GM19452 (cell line): ENCODE measurements at regions not wholly inside any gene's neighbourhood (a gene's known extent, or its start where the extent isn't known, plus 50 kb on each side); places are given as distances from the start of the nearest gene placed in this dataset.

Source experiments
- ATAC-seq: cut with Tn5 transposase; IDR thresholded peaks from one replicate; pipeline ENCODE4 v1.9.1; 2021; ENCODE audit not compliant: unreplicated experiment

DNA sequence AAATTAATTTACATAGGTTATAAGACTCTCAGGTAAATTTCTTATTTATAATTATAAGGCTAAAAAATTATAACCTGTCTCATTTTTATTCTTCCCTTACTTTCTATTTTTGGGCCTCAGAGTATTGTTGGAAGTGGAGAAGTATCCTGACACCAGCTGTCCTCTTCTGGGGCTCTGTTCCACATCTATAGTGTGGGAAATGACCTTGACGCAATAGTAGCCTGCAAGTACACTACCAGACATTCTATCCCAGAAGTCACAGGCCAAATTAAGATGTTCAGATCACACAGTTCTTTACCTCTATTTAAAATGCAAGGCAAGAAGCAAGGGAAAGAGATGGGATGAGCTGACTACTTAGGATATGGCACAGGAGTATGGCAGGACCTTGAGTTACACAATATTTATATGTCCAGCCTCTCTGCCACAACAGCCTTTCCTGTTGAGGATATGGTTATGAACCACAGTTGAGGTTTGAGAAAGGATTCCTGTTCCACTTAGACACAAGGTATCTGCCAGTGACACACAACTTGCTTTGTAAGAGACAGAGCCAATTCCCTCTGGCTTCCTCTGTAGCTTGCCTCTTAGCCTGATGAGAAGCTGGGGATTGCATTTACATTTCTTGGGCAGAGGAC is 158.0 kb upstream of the IL12A start:
- ATAC-seq, result no peak

DNA sequence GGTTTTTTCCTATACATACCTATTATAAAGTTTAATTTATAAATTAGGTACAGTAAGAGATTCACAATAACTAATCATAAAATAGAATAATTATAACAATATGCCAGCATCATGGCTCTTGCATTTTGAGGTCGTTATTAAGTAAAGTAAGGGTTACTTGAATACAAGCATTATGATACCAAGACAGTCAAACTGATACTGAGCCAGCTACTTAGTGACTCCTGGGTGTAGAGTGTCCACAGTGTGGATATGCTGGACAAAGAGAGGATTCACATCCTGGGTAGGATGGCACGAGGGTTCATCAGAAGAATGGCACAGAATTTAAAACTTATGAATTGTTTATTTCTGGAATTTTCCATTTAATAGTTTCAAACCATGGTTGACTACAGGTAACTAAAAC is 157.2 kb upstream of the IL12A start:
- ATAC-seq, result peak; percentile 41

DNA sequence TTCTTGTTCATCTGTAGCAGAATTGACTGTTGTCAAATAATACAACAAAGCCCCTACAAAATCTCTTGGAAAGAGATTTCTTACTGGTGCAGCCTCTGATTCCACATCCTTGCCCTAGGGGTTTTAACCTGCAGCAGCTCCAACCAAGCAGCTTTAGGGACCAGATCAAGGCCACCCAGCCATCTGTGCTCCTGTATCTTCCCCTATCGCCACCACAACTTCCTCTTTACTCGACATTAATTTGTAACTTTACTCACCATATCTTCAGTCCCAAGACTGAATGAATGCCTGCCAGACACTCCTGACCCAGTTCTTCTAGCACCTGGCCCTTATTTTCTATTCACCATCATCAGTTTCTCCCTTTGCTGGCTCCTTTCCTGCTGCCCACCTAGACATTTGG is 156.6 kb upstream of the IL12A start:
- ATAC-seq, result peak; percentile 96

DNA sequence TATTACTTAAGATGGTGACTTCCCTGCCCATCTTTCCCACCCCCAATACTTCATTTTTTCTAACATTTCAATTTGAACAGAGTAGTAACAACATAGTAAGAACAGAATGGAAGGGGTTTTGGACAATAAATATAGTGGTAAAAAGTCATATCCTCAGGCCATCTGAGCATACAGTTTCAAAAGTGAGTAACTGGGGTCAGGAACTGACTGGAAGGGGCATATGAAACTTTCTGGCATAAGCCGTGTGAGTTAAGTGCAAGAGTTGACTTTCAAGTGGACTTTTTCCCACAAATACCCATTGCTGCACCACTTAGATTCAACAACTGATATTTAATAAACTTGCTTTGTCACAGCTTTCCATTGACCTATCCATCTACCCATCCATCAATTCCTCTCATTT is 153.5 kb upstream of the IL12A start:
- no peak for ATAC-seq

DNA sequence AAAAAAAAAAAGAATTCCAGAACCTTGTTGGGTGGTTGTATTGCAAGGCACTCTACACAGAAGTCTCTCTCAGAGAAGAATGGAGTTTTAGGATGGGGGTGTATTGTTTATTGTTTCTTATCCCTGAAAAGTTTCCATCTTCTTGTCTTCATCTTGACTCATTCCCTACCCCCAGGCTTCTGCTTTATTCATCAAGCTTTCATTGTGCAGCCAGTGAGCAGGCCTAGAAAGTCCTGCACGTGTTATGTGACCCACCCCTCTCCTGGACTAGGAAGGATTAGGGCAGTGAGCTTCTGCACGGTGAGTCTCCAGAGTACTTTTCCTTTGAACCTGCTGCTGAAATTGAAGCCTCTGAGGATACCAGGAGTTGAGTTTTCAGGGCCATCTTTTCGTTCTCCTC is 150.9 kb upstream of the IL12A start:
- no peak for ATAC-seq

DNA sequence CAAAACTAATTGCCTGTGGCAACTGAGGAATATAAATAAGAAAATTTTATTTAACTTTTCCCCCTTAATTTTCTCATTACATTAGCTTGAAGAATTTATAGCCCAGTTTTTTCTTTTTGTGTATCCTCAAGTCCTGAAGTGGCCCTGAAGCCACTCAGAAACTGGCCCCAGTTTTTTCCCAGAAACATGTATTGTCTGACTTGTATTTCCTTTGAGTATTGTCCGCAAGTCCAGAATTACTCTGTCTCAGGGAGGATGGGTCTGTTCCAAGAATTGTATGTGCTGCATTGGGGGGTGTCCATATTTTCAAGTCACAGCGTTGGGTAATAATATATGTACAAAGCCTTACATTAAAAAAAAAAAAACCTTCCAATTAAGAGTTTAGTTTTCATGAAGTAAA is 149.7 kb upstream of the IL12A start:
- ATAC-seq, result no peak

DNA sequence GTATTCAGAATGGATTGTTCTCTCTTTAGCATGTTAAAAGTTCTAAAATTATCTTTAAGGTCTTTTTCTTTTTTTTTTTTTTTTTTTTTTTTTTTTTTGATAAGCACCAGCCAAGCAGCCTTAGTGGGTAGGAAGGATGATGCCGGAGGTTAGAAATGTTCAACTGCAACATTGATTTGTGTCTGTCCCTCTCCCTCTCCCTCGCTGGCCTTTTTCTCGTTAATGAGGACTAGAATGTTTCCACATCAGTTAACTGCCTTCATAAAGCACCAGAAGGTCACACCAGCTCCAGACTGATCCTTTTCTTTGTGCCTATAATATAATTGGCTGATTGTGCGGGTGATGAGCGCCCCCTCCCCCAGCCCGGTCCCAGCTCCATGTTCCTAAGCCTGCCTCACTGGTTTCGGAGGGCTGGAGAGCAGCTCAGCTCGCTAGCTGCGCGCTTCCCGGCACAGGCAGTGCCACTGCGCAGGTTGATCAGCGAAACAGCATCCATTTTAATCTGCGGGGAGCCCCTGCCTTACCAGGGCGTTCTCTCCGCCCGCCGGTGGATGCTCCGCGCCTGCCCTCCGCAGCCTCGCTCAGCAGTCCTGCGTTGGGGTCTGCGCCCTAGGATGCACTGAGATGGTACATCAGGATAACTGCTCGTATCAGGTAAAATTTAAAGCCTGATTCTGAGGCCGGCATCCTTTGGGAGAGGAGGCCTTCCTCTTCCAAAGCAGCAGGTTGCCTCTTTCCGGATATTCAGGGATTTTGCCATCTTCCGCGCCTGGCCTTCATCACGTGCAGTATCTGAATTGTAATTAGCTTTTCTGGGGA is 148.9 kb upstream of the IL12A start, which contains the start of gene SCHIP1:
Gene SCHIP1, plus strand, starts transcription at position 301 of the 819 bp plus-strand sequence.
- ATAC-seq, result peak; percentile 62

DNA sequence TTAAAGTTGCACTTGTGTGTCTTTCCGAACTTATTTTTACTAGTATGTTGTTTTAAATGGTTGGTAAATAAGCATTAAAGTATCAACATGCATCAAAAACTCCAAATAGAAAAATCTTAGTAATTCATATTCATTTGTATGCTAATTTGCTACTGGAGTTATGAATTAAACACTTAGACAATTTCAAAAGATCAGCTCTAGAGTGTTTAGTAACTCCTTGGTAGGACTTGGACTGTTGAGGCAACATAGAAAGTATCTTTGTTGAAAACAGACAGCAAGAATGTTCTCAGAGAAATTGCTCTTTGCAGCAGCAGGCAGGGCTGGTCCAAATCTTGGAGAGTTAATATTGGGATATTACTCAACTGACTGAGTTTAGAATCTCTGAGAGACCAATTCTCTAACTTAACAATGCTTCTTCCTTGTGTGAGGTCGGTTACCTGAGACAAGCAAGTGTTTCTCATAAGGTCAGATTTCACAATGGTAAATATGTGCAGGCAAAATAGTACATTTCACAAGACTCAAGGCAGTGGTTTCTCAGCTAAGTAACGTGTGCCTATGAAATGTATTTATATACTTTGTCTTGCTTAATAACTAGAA is 147.8 kb upstream of the IL12A start:
- ATAC-seq, result no peak

DNA sequence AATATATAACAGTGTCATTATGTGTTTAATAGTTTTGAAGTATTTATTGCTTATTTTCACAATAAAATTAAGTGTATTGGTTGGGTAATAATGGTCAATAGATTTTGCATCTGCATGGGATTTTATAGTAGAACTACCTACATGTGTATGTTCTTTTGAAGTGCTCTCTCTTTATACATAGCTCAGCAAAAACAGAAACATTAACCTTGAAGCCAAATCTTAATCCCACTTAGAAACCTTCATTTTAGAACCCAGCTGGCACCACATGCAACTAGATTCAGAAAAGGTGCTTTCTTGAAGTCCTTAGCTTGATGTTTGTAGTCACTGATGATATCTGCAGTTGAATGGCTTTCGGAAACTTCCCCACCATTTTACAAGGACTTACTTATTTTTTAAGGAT is 146.9 kb upstream of the IL12A start:
- ATAC-seq, result no peak

DNA sequence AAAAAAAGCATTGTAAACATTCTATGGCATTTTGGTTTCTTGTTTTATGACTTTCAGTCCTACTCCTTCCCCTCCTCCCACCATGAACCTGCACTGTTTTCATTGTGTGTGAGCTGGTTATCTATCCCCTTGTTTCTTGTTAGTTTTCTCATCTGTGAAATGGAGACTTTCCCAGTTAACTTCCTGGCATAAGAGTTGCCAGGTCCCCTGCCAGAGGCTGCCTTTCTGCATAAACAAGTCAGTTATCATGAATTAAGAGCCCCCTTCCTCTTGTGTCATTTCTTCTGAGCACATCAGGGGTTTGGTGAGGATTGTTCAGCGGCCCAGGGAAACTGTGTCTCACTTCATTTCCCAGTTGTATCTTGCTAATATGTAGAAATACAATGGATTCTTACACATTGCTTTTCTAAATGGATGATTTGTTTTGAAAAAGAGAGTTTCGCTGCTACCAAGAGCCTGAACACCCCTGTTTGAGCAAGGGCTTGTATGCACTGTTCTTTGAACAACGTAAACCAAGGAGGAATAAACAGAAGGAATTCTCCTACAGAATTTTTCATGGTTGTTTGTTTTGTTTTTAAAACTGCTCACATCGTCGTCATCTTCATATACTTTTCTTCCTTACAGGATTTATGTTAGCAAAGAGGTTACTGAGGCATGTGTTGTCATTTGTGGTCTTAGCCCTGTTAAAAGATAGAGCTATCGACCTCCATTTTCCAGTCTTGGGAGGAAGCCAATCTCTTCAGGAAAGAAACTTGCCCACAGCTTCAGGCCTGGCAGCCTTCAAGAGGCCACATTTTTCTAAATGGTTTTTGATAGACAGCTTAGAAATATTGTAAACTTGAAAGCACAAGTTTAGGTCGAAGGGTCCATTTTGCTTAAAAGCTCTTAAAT is 144.6 kb upstream of the IL12A start:
- no peak for ATAC-seq

DNA sequence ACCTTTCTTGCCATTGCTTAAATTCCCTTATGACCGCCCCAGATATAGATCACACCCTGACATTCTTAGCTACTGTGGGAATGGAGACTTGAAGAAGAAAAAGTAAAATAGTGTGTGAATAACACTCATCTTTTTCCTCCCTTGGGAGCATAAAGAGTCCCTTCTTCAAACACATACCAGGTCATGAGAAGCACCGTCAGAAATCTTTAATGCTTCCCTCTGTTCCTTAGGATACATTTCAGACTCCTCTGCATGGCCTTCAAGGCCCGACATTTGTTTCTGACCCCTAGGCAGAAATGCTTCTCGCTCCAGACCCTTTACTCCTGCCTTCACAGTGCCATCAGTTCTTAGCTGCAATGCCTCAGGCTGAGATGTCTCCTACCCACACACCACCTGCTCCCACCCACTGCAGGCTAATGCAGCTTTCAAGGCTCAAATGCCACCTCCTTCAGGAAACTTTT is 143.8 kb upstream of the IL12A start:
- no peak for ATAC-seq

DNA sequence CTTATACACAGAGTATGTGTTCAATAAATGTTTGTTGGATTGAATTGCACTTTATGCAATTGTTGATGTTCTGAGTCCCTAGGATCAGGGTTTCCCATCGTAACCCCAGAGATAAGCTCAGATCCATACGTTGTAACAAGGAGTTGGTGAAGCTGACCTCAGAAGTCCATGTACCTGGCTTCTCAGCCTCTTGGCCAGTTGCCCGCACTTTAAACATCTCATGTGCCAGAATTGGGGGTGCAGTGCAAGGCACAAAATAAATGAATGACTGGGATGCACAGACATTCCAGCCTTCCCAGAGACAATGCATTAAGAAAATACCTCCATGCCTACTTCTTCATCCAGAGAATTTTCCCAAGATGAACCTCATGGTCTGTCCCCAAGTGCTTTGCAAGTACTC is 142.9 kb upstream of the IL12A start:
- no peak for ATAC-seq

DNA sequence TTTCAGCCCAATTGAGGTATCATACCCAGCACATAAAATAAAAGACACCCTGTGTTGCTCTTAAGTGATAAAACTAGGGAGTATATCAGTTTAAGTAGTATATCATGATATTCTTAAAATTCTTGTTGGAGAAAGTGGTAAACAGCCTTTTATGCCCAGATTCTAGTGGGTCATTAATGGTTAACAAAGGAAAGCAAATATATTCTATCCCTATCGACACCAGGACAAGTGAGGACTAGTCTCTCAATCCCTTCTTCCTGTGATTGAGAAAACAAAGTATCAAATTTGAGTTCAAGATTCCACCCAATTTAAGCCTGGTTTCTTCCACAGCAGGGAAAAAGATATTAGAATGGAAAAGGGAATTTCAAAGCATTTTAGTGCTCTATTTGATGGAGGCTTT is 142.4 kb upstream of the IL12A start:
- no peak for ATAC-seq

DNA sequence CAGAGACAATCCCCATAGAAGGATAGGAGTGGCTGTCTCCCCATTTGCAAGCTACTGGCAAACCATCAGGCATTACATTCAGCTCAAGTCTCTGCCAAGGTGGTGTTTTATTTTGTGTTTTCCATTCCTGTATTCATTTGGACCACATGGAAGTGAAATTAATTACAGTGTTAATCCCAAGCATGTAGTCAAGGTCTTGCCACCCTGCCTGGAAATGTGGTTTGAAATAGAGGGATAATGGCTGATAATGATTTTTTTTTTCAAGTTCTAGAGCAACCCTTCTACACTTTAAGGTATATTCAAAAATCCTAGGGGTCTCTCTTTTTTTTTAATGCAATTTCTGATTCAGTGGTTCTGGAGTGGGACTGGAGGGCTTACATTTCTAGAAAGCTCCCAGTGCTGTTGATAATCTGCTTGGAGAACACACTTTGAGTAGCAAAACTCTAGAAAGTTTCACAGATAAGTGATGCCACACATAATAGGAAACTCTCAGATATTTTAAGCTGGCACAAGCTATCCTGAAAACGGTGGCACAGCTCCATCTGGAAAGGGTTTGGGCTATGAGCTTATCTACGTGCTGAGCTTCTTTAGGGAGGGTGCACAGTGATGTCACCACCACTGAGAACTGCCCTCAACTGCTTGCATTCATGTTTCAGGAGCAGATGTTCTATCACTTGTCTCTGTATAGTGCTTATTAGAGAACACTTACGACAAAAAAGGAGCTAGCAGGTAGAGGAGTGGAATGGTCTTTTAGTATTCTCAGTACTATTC is 140.1 kb upstream of the IL12A start:
- no peak for ATAC-seq

DNA sequence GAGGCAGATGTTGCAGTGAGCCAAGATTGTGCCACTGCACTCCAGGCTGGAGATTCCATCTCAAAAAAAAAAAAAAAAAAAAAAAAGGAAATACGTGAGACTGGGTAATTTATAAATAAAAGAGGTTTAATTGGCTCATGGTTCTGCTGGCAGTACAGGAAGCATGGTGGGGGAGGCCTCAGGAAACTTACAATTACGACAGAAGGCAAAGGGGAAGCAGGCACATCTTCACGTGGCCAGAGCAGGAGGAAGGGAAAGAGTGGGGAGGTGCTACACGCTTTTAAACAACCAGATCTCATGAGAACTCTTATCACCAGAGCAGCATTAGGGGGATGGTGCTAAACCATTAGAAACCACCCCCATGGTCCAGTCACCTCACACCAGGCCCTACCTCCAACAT is 138.2 kb upstream of the IL12A start:
- no peak for ATAC-seq

DNA sequence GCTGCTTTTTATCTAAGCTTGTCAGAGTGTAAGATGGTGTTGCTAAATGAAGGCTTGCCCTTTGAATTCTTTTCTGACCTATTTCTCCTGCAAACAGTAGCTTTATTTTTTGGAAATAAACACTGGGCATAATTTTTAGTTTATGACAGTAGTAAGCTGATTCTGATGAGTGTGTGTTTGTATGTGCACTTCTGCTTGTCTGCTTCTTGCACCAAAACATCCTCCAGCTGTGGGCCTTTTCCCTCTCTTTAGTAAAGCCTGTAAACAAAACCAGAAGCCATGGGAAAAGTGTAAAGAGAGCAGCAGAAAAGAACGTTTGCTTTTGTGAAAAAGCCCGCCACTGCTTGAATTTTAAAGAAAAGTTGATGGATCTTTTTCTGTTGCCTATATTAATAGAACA is 136.4 kb upstream of the IL12A start:
- no peak for ATAC-seq

DNA sequence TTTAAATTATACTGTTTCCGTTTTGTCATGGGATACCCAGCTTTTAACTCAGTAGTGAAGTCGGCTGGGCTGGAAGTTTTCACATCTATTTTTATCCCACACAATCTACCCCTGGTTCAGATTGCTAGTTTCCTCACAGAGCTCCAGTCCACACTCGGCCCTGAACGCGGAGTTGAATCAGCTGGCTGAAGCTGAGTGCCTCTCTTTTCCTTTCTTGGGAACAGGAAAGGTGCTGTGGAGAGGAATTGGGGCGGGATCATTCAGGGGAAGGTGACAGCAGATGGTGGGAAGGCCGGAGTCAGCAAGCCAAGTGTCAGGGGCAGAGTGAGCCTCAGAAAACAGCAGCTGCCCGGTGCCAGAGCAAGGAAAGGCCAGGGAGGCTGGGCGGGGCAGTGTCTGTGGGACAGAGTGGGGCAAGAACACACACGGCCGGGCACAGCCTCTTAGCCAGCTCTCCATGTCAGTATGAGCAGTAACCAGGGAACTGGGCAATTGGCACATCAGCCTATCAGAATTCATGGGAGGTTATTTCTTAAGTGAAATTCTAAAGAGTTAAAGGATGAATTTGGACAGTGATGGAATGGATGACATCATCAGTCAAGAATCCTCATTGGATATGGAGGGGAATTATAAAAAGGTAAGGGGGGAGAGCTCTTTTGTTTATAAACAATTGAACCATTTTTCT is 135.7 kb upstream of the IL12A start:
- no peak for ATAC-seq

DNA sequence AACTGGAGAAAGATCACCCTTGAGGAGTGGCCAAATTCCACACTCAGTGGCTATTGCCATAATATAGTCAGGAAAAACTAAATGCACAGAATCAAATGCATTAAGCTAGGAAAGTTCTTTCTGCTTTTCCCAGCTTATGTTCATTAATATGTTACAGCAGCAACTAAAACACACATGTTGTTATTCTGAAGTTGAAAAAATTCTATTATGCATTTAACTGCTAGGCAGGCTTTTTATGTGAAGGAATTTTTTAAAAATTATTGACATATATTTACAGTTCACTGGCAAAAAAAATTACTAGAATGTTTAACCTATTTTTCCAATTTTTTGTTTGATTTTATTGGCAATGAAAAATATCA is 135.2 kb upstream of the IL12A start:
- ATAC-seq, result no peak

DNA sequence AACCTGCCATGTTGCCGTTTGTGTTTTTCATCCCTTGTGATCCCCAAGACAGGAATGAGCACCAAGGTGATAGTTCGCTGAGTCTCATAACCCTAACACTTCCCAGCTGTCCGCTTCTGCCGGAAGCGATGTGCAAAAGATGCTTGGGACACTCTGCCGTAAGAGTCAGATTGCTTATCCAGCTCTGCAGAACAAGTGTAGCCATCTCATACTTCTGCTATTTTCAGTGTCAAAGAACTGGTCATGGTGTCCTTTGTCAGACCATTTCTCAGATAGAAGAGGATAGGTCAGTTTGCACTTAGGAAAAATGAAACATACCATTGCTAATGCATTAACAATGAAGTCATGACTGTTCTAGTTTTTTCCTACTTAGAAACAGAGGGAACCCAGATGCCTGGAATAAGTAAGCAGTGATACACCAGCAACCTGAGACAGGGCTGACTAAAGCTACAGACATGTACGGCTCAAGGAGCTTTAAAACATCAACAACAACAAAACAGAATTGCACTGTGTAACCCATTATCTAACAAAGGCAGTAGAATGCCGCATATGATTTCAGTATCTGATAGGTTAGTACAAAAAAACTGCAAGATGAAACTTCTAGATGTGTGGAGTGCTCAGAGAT is 134.0 kb upstream of the IL12A start:
- ATAC-seq, result no peak
